GM18909 (cell line): ENCODE measurements at regions not wholly inside any gene's neighbourhood (a gene's known extent, or its start where the extent isn't known, plus 50 kb on each side); places are given as distances from the start of the nearest gene placed in this dataset.
A peak's percentile ranks its signal among the peaks of the same experiment; 100 is the strongest.

ENCODE experiments used
- ATAC-seq: cut with Tn5 transposase; IDR thresholded peaks from one replicate; pipeline ENCODE4 v1.9.1; 2021; ENCODE audit warnings: mild to moderate bottlenecking; ENCODE audit not compliant: unreplicated experiment, poor library complexity

DNA sequence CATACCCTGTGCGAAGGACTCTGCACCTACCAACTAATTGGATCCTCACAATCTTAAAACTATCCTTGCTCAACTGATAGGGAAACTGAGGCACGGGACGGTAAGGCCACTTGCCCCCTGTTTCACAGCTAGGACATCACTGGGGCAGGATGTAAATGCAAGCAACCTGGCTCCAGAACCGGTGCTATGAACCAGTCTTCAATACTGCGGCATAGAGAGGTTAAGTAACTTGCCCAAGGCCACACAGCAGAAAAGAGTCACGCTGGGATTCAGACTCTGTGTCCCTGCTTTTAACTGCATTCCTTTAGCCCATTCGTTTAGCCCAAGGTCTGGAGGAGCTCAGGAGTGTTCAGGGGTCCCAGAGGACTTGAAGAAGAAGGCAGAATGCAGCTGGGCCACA is 76.1 kb downstream of the NCOR2 start:
- ATAC-seq, result no peak

DNA sequence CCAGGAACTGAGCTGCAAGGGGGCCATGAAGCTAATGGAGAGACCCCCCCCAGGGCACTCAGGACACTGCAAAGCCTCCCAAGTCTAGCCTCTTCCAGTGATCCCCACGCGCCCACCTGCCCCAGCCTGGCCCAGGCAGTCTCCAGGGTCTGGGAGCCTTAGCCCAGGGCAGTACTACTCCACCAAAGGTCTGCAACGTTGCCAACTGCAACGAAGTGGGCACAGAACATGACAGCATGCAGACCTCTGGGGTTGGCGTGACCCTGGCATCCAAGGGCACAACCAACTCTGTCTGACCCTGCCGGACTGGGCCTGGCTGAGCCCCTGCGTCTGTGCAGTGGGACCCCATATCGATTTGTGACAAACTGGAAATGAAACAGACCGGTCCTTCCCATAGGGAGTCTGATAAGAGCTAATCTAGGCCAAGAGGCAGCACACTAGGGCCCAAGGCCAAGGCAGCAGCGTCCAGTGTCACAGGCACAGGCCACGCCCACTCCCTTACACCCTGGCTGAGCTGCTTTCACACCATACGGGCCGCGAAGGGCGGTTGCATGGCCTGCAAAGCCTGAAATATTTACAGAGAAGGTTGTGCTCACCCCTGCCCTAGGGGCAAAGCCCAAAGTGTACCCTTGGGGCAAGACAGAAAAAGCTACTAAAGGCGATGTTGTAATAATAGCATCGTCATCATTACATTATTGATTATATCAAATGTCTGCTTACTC is 76.7 kb downstream of the NCOR2 start:
- no peak for ATAC-seq

DNA sequence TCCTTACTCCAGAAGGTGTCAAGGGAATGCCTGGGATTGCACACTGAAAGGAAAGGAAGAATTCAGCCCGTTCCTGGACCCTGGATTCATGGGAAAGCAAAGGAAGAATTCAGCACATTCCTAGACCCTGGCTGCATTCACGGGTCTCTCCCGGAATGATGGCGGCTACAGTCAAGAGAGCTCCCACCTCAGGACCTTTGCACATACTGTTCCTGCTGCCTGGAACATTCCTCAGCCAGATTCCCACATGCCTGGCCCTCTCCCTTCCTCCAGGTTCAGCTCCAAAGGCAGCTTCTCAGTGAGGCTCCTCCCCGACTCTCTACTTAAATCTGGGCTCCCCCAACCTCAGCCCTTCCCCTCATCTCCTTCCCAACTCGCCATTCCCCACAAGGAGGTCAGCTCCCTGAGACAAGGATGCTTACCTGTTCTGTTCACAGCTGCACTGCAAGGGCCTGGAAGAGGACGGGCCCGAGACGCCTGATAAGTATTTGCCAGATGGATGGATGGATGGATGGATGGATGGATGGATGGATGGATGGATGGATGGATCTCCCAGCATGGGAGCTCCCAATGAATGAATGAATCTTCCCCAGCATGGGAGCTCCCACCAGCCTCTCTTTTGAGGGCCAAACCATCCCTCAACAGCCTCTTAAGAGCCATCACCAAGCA is 77.4 kb downstream of the NCOR2 start:
- no peak for ATAC-seq

DNA sequence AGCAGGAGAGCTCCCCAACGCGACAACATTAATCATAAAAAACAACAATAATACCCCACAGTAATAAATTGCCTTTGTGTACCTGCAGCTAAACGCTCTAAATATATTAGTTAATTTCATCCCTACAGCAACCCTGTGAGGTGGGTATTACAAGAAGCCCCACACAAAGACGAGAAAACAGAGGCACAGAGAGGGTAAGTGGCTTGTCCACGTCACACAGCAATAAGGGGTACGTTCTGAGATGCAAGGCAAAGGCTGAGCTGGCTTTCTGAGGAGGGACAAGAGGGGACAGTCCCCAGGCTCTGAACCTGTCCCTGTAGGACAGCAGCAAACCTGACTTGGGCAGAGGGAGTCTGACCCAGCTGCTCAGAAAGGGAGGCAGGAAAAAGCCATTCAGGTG is 78.2 kb downstream of the NCOR2 start:
- no peak for ATAC-seq

DNA sequence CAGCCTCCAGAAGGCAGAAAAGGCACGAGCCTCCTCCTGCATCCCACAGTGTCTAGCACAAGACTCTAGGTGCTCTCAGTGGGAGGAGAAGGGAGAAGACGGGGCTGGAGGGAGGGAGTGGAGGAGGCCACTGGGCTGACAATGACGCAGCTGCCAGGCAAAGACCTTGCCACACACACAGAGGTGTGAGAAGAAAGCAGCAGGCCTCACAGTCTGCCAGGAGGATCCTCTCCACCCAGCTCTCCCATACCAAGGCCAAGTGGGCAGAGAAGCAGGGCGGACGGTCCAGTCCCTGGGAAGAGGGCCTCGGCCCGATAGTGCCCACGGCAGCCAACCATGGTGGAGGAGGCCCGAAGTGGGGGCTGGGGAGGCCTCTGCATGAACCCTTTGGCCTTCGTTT is 78.9 kb downstream of the NCOR2 start:
- ATAC-seq, result no peak

DNA sequence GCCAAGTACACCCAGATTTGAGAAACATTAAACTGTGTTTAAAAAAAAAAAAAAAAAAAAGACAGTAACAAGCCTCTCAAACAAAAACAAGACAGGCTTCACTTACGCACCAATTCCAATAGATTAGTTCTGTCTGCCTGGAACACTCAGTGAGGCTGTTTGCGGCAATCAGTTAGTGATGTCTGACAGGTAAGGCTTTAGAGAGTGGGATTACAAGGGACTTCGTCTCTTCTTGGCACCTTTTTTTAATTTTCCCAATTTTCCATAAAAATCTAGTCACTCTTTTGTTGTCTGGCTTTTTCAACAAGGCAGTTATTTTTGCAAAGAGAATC is 79.6 kb downstream of the NCOR2 start:
- ATAC-seq, result no peak

DNA sequence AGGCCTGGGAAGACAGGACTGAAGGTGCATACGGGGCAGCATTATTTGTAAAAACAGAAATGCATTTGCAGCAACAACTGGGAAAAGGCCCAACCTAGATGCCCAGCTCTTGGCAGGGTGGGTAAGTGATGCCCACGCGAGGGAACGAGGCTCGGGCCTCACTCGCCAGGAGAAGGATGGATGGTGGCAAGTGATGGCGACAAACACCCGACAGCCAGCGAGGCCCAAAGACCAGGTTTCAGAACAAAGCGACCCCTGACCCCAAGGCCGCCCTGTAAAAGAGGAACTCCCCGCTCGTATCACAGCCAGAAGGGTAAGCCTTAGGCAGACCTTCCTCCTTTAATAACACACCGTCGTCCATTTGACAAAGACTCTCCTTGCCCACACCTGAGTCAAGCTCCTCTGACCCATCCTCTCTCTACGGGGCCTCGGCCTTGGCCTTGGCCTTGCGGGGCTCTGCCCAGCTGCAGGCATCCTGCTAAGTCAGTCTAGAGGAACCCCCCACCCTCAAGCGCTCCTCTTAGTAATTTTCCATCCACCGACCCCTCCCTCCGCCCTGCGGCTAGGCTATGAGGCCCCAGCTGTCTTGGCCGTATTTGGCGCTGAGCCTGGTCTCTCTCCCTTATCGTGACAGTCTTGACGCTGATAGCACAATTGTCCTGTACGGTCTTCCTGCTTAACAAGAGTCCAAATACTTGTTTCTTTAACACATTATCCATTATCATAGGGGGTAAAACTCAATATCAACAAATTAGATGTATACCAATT is 80.2 kb downstream of the NCOR2 start:
- ATAC-seq, result no peak

DNA sequence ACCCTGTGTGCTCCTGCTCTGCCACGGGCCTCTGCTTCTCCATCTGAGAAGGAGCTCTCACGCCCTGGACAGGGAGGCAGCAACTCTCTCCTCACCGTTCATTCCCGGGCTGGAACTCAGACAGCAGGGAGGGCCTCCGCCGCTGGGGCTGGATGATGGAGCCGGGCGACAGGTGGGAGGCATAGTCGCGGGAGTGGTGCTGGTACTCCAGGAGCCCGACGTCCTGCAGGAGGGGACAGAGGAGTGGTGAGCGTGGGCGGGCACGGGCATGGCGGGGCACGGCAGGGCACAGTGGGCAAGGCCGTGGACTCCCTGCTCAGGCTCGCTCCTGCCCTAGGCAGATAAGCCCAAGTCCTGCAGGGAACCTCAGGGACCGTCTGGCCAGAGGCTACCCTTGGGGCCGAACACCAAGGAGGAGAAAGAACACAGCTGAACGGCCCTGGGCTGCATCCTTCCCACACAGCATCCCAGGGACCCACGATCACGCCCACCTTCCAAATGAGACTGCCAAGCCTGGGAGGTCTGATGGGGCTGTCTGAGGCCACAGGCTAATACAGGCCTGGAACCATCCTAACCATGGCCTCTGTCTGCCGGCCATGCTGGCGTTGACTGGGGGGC is 81.0 kb downstream of the NCOR2 start:
- no peak for ATAC-seq

DNA sequence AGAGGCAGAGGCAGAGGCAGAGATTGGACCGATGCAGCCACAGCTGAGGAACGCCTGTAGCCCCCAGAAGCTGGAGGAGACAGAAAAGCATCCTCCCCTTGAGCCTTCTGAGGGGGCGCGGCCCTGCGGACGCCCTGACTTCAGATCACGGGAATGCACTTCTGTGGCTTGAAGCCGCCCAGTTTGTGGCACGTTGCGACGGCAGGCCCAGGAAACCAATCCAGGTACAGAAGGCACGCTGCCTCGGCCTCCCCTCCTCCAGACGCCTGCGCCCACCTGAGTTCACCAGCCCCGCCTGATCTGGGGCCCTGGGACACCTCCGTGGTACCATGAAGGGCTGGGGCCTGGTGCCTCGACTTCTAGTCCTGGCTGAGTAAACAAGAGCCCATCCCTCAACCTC is 82.0 kb downstream of the NCOR2 start:
- ATAC-seq, result no peak

DNA sequence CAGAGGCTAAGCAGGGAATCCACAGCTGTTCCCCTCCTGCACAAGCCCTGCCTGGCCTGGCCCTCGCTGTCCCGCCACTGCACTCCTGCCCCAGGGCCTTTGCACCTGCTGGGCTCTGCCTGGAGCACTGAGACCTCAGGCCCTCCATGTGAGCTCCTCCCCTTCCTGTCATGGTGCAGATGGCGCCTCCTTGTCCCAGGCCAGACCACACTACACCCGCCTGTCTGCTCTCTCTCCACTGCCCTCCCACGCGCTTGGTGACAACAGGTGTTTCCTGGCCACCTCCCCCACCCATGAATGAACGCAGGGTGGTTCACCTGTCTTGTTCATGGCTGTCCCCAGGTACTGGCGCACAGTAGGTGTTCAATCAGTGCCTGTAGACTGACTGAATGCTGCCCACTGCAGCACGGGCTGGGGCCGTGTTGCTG is 82.9 kb downstream of the NCOR2 start:
- ATAC-seq, result no peak

DNA sequence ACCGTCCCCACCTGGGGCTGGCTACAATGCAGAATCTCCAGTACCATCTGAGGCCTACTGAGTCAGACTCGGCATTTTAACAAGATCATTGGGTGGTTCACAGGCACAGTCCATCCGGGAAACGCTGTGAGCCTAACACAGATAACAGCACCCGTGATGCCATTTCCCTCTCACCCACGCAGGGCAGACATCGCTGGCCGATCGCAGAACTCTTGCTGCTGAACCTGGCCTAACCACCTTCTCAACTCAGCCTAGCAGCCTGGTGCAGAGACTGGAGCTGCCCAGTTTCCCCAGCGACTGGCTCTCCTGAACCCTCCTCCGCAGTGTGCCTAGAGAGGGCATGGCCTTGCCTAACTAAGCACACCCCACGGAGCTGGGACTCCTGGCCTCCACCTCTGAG is 83.3 kb downstream of the NCOR2 start:
- no peak for ATAC-seq

DNA sequence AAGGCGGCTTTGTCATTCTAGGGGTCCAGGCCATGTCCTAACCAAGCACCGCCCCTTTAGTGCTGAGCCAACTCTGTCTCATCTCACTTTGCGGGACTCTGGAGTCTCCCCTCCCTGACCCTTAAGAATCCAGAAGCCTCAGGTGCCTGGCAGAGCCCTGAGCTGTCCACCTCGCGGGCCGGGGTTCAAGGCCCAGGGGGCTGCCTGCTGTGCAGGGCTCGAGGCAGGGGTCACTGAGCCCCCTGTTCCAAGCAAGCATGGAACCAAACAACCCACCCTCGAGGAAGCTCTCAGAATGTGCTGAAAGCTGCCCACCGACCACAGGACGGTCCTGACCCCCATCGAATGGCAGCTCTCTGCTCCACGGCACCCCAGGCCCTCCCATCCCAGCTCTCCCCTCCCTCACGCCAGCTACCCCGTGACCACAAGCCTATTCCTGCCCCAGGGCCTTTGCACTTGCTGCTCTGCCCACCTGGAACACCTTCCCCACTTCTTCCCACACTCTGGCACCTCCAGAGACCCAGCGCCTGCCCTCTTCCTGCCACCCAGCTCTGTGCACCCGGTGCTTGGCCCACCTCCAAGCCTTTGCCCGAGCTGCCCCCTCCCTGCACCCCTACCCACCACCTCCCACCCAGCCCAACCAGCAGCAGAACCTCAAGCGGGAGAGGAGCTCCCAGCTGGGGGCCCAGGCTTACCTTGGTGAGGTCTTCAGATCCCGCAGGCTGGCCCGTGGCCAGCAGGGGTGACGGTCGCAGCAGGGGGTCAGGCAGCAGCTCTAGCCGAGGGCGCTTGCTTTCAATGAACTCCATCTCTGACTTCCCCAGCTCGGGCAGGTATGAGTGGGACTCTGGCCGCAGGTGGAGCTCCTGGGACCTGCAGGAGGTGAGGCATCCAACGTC is 84.3 kb downstream of the NCOR2 start:
- ATAC-seq, result no peak

DNA sequence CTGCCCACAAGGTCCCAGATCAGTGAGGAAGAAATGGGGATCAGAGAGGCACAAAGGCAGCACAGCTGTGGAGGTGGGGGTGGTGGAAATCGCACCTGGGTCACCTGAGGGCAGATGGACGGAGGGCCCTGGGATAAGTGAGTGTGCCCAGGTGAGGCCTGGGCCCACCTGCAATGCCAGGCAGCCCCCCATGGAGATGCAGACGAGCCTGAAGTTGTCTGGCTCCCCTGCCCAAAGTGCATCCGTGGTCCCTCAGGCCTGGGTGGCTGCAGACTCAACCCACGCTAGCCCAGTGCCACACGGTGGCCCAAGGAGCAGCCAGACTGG is 84.9 kb downstream of the NCOR2 start:
- no peak for ATAC-seq

DNA sequence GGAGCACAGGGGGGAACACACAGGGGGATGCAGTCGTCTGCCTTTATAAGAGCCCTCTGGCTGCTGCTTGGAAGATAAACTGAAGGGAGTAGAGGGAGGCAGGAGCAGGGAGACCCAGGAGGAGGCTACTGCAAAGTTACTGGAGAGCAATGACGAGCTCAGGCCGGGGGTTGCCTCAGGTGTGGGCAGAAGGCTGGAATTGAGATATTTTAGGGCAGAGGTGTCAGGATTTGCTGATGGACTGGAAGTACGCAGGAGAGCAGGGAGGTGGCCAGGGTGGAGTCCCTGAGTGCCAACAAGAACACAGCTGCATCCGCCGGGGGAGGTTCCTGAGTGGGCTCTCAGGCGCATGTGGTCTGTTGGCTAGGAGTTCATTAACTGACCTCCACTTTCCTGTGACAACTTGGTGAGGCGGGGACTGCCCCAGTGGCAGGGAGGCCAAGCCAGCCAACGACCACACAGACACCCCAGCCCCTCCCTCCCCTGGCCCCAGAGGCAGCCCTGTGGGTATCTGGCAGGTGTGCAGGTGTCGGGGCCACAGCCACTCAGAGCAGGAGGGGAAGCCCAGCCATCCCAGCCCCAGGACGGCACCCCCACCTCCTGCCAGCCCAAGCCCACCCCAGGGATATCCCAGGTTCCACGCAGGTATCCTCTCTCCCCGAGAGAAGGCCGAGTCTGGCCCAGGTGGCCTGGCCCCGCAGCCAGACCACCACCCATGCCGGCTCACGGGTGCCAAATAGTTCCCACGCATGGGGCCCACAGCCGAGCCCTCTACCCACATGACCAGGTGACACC is 85.4 kb downstream of the NCOR2 start:
- ATAC-seq, result peak; percentile 59

DNA sequence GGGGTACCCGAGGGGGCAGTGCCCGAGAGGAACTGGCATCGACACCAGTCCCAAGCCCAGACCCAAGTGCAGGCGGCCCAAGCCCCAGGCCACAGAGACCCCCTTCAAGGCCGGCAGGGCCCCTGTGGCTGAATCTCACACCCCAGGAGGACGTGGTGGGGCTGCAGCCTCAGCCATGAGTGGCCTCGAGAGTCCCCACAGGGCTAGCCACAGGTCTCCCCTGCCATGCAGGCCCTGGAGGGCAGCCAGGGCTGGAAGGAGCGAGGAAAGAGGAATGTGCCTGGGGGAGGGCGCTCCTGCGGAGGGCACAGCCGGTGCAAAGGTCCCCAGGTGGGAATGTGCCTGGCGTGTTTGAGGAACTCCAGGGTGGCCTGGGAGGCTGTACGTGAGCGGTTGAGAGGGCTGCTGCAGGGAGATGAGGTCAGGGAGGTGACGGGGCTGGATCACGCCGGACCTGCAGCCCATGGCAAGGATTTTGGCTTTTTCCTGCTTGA is 86.1 kb downstream of the NCOR2 start:
- no peak for ATAC-seq

DNA sequence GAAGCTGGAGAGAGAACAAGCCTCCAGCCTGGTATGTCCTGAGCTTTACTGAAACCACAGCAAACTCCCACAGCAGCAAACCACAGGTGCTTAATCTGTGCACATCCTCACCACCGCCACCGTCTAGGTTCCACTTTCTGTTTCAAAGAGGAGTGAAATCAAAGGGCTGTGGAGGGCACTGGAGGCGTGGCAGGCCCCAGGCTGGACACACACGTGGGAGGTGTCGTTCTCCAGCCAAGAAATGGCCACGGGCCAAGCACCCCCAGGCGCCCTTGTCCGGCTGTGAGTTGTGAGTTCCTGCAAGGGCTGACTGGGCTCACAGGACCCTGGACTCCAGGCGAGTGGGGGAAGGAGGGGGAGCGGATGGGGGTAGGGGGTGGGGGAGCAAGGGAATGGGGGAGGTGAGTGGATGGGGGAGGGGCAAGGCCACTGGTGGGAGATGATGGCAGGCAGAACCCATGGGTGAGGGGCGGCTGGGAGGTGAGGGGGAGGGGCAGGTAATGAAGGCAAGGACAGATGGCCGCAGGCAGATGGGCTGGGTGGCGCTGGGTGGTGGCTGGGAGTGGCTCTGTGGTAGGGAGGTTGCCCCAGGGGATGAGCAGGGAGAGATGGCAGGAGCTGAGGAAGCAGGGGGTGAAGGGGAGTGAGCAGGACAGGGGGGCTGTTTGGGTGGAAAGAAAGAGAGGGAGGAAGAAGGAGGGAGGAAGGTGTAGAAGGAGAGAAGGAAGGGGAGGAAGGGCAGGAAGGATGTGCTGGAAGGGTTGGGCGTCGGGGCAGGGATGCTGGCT is 86.7 kb downstream of the NCOR2 start:
- peak; percentile 65 for ATAC-seq

DNA sequence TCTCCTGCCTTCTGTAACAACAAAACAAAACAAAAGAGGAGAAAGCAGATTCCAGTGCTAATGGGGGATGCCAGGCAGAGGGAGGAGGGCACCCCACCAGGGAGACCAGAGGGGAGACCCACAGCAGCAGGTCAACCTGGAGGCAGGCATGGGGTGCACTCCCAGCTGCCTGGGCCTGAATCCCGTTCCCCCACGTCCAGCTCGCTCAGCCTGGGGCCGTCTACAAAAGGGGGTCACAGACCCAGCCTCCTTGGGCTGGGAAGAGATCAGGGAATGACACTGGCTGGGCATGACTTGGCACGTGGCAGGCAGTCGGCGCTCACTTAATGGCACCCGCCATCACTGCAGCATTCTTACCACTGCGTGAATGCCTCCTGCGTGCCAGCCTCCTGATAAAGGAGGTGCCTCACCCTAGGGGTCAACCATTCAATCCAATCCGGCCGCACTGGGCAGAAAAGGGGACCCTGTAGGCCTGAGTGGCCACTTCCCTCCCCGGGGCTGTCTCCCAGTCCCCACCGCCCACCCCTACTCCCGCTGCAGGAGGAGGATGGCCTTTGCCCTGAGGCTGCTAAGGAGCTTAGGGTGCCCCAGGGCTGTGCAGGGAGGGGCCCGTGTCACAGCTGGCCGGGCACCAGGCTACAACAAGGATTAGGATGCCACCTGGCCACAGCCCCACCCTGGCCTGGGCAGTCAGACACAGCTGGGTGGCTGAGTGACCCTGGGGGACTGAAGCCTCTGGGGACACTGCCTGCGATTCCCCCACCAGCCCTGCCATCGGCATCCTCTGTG is 87.5 kb downstream of the NCOR2 start:
- peak; percentile 41 for ATAC-seq
